Skeletal muscle tissue (tissue), 3 donors: ENCODE measurements at regions not wholly inside any gene's neighbourhood (a gene's known extent, or its start where the extent isn't known, plus 50 kb on each side); places are given as distances from the start of the nearest gene placed in this dataset.
"Not testable (repeated sequence)": the region's sequence is repeated elsewhere in the genome, so short reads cannot be mapped to it uniquely, and the experiment has no call there.

Source experiments
- H3K27ac ChIP-seq: one replicate; pipeline ENCODE4 v1.7.0; 2013; ENCODE audit warnings: mild to moderate bottlenecking, low read depth, low read length, inconsistent platforms
- H3K27me3 ChIP-seq, 3 donors: one replicate each; pipeline ENCODE4 v1.7.0; 2013; ENCODE audit warnings: low read length in 3 of 3; ENCODE audit not compliant: control insufficient read depth in 3 of 3, insufficient read depth in 3 of 3
- H3K36me3 ChIP-seq, 3 donors: one replicate each; pipeline ENCODE4 v1.7.0; 2013; ENCODE audit warnings: low read length in 3 of 3; ENCODE audit not compliant: control insufficient read depth in 3 of 3, insufficient read depth in 3 of 3
- H3K4me1 ChIP-seq, 3 donors: one replicate each; pipeline ENCODE4 v1.7.0; 2013; ENCODE audit warnings: low read length in 3 of 3, mild to moderate bottlenecking in 3 of 3; ENCODE audit not compliant: control insufficient read depth in 3 of 3, insufficient read depth in 3 of 3
- H3K4me3 ChIP-seq, 3 donors: one replicate each; pipeline ENCODE4 v1.7.0; 2013; ENCODE audit warnings: low read length in 3 of 3
- H3K9ac ChIP-seq, 3 donors: one replicate each; pipeline ENCODE4 v1.7.0; 2013; ENCODE audit warnings: low read length in 3 of 3, mild to moderate bottlenecking in 3 of 3, moderate library complexity in 2 of 3, low read depth in 1 of 3
- H3K9me3 ChIP-seq, 3 donors: one replicate each; pipeline ENCODE4 v1.7.0; 2013; ENCODE audit warnings: low read length in 3 of 3; ENCODE audit not compliant: control insufficient read depth in 3 of 3
- donor health status: Osteomylitis.

GRCh38 chr21:8834264-8834663 is 1687.1 kb upstream of the TPTE start:
- H3K9me3 ChIP-seq, H3K27me3 ChIP-seq, H3K9ac ChIP-seq, H3K36me3 ChIP-seq, H3K4me3 ChIP-seq, H3K4me1 ChIP-seq, H3K27ac ChIP-seq: not testable (repeated sequence)
